Fibroblast of the aortic adventitia (primary cell): ENCODE measurements at regions not wholly inside any gene's neighbourhood (a gene's known extent, or its start where the extent isn't known, plus 50 kb on each side); places are given as distances from the start of the nearest gene placed in this dataset.

Experiments used
- DNase-seq: peaks from one replicate; pipeline ENCODE4 v3.0.0-alpha.2; 2010; ENCODE audit warnings: low read depth
- H3K4me3 ChIP-seq: 2 replicates; pipeline ENCODE4 v1.5.1; 2011; ENCODE audit warnings: low read depth, mild to moderate bottlenecking, control low read depth, low read length, moderate library complexity
- CTCF ChIP-seq: IDR thresholded peaks from 2 replicates; pipeline ENCODE4 v1.5.1; 2011; ENCODE audit warnings: mild to moderate bottlenecking, low read length, control low read depth, inconsistent platforms; ENCODE audit not compliant: insufficient read depth

- no peak for DNase-seq
- H3K4me3 ChIP-seq, result no peak overlapping the region
- no peak for TF ChIP-seq CTCF
These were observed 353.6 kb downstream of the PTEN start for GRCh38 chr10:88216976-88217375.

- TF ChIP-seq CTCF, result no peak
- DNase-seq, result no peak
- H3K4me3 ChIP-seq, result no peak overlapping the region
These were observed 354.9 kb downstream of the PTEN start for GRCh38 chr10:88218362-88218761.

GRCh38 chr10:88219753-88220152 is 356.3 kb downstream of the PTEN start:
- no peak for TF ChIP-seq CTCF
- no peak for DNase-seq
- H3K4me3 ChIP-seq, result no peak overlapping the region

GRCh38 chr10:88221010-88221973 is 357.9 kb downstream of the PTEN start:
- DNase-seq, result no peak
- no peak for TF ChIP-seq CTCF
- H3K4me3 ChIP-seq, result no peak overlapping the region

- no peak overlapping the region for H3K4me3 ChIP-seq
- no peak for DNase-seq
- TF ChIP-seq CTCF, result no peak
These were observed 359.5 kb downstream of the PTEN start for GRCh38 chr10:88222881-88223280.
